CD4-positive, alpha-beta T cell treated with Interferon gamma for 1 hour (primary cell): ENCODE measurements at regions not wholly inside any gene's neighbourhood (a gene's known extent, or its start where the extent isn't known, plus 50 kb on each side); places are given as distances from the start of the nearest gene placed in this dataset.
"Not testable (repeated sequence)": the region's sequence is repeated elsewhere in the genome, so short reads cannot be mapped to it uniquely, and the experiment has no call there.

ENCODE experiments used
- DNase-seq: peaks from one replicate; pipeline ENCODE4 v3.0.0-alpha.2; 2020

GRCh38 chr17:30579610-30580315 lies 102.6 kb downstream of the GOSR1 start:
- DNase-seq = no peak

GRCh38 chr17:30578015-30578717 lies 101.0 kb downstream of the GOSR1 start:
- DNase-seq = not testable (repeated sequence)
